ENCODE measurements at regions not wholly inside any gene's neighbourhood (a gene's known extent, or its start where the extent isn't known, plus 50 kb on each side); places are given as distances from the start of the nearest gene placed in this dataset.

GRCh38 chr7:46636022-46636421, 715.0 kb upstream of the IGFBP3 start:
- Mint-ChIP-seq H3K27ac (ENCODE audit: low read depth, unreplicated experiment) (no peak overlapping the region), H3K4me3 (ENCODE audit: unreplicated experiment) (no peak overlapping the region)

GRCh38 chr7:46633630-46634240, 712.7 kb upstream of the IGFBP3 start:
- no TSS peak for BruUV-seq (replicated peaks)

More at GRCh38 chr7:46636022-46636421, 715.0 kb upstream of the IGFBP3 start:
- intact Hi-C loops (cut with micrococcal nuclease) = no loop called here
- no peak for TF ChIP-seq CTCF (IDR thresholded peaks at IDR 0.05; ENCODE audit: unreplicated experiment)
- DNase-seq (ENCODE audit: unreplicated experiment) = no peak
- no peaks in the 10 kb centered on the region for H3K9me3 Mint-ChIP-seq (ENCODE audit: unreplicated experiment)
- no TSS peak for BruUV-seq (replicated peaks)
- ChIA-PET CTCF (no interaction called here), POLR2A (interaction anchor here (0.8 kb wide), 1 partner anchor 15 kb away, joined by 4 read pairs; no protein-coding TSS in a partner anchor)
- peaks cover 5% of the 10 kb centered on the region for H3K36me3 Mint-ChIP-seq (ENCODE audit: insufficient read depth, unreplicated experiment)
- H3K4me1 Mint-ChIP-seq (ENCODE audit: insufficient read depth, unreplicated experiment) = peaks cover 6% of the 10 kb centered on the region
- no peaks in the 10 kb centered on the region for H3K27me3 Mint-ChIP-seq (ENCODE audit: insufficient read depth, unreplicated experiment)

GRCh38 chr7:46633200-46633599, 712.1 kb upstream of the IGFBP3 start:
- H3K36me3 Mint-ChIP-seq (ENCODE audit: insufficient read depth, unreplicated experiment) = peaks cover 5% of the 10 kb centered on the region
- BruUV-seq (replicated peaks) = no TSS peak
- no peak overlapping the region for H3K4me3 Mint-ChIP-seq (ENCODE audit: unreplicated experiment)
- CTCF ChIA-PET = no interaction called here
- H3K4me1 Mint-ChIP-seq (ENCODE audit: insufficient read depth, unreplicated experiment) = peaks cover 6% of the 10 kb centered on the region
- POLR2A ChIA-PET = no interaction called here
- no peaks in the 10 kb centered on the region for H3K9me3 Mint-ChIP-seq (ENCODE audit: unreplicated experiment)
- intact Hi-C loops (cut with micrococcal nuclease) = no loop called here
- H3K27me3 Mint-ChIP-seq (ENCODE audit: insufficient read depth, unreplicated experiment) = no peaks in the 10 kb centered on the region
- TF ChIP-seq CTCF (IDR thresholded peaks at IDR 0.05; ENCODE audit: unreplicated experiment) = no peak
- no peak overlapping the region for H3K27ac Mint-ChIP-seq (ENCODE audit: low read depth, unreplicated experiment)
- DNase-seq (ENCODE audit: unreplicated experiment) = no peak

More at GRCh38 chr7:46633630-46634240, 712.7 kb upstream of the IGFBP3 start:
- no peak overlapping the region for H3K4me3 Mint-ChIP-seq (ENCODE audit: unreplicated experiment)
- H3K9me3 Mint-ChIP-seq (ENCODE audit: unreplicated experiment) = no peaks in the 10 kb centered on the region
- H3K27ac Mint-ChIP-seq (ENCODE audit: low read depth, unreplicated experiment) = no peak overlapping the region
- intact Hi-C loops (cut with micrococcal nuclease) = no loop called here
- CTCF ChIA-PET = no interaction called here
- no peaks in the 10 kb centered on the region for H3K27me3 Mint-ChIP-seq (ENCODE audit: insufficient read depth, unreplicated experiment)
- no peak for DNase-seq (ENCODE audit: unreplicated experiment)
- TF ChIP-seq CTCF (IDR thresholded peaks at IDR 0.05; ENCODE audit: unreplicated experiment) = no peak
- peaks cover 6% of the 10 kb centered on the region for H3K4me1 Mint-ChIP-seq (ENCODE audit: insufficient read depth, unreplicated experiment)
- H3K36me3 Mint-ChIP-seq (ENCODE audit: insufficient read depth, unreplicated experiment) = peaks cover 5% of the 10 kb centered on the region
- POLR2A ChIA-PET = interaction anchor here (0.6 kb wide), 1 partner anchor 94 kb away, joined by 4 read pairs; no protein-coding TSS in a partner anchor

- Mint-ChIP-seq H3K4me1 (ENCODE audit: insufficient read depth, unreplicated experiment) (peaks cover 6% of the 10 kb centered on the region), H3K36me3 (ENCODE audit: insufficient read depth, unreplicated experiment) (no peaks in the 10 kb centered on the region), H3K4me3 (ENCODE audit: unreplicated experiment) (no peak overlapping the region), H3K27ac (ENCODE audit: low read depth, unreplicated experiment) (no peak overlapping the region), H3K9me3 (ENCODE audit: unreplicated experiment) (no peaks in the 10 kb centered on the region), H3K27me3 (ENCODE audit: insufficient read depth, unreplicated experiment) (no peaks in the 10 kb centered on the region)
- ChIA-PET CTCF (interaction anchor here (0.8 kb wide), 1 partner anchor 712 kb away, joined by 3 read pairs; no protein-coding TSS in a partner anchor), POLR2A (no interaction called here)
- TF ChIP-seq CTCF (IDR thresholded peaks at IDR 0.05; ENCODE audit: unreplicated experiment) = no peak
- no TSS peak for BruUV-seq (replicated peaks)
- no peak for DNase-seq (ENCODE audit: unreplicated experiment)
- intact Hi-C loops (cut with micrococcal nuclease) = no loop called here
Observed at GRCh38 chr7:46630031-46630430, 709.0 kb upstream of the IGFBP3 start.
